IPS-20b (cell line): ENCODE measurements at regions not wholly inside any gene's neighbourhood (a gene's known extent, or its start where the extent isn't known, plus 50 kb on each side); places are given as distances from the start of the nearest gene placed in this dataset.
"Not testable (repeated sequence)": the region's sequence is repeated elsewhere in the genome, so short reads cannot be mapped to it uniquely, and the experiment has no call there.

Experiments used
- H3K27ac ChIP-seq: one replicate; pipeline ENCODE4 v1.5.1; 2013; ENCODE audit warnings: low read length
- H3K27me3 ChIP-seq: 2 replicates; pipeline ENCODE4 v1.6.1; 2013; ENCODE audit warnings: mild to moderate bottlenecking, low read length, inconsistent platforms; ENCODE audit not compliant: insufficient read depth
- H3K36me3 ChIP-seq: 2 replicates; pipeline ENCODE4 v1.6.1; 2013; ENCODE audit warnings: low read depth, mild to moderate bottlenecking, inconsistent platforms, low read length, moderate library complexity; ENCODE audit not compliant: insufficient read depth
- H3K4me1 ChIP-seq: 2 replicates; pipeline ENCODE4 v1.6.1; 2013; ENCODE audit warnings: mild to moderate bottlenecking, control low read depth, inconsistent platforms, low read length, moderate library complexity; ENCODE audit not compliant: insufficient read depth
- H3K4me3 ChIP-seq: 2 replicates; pipeline ENCODE4 v1.5.1; 2013; ENCODE audit warnings: mild to moderate bottlenecking, low read length, inconsistent platforms
- H3K9ac ChIP-seq: 2 replicates; pipeline ENCODE4 v1.6.1; 2013; ENCODE audit warnings: low read depth, mild to moderate bottlenecking, inconsistent platforms, low read length, moderate library complexity
- H3K9me3 ChIP-seq: 2 replicates; pipeline ENCODE4 v1.6.1; 2013; ENCODE audit warnings: mild to moderate bottlenecking, low read depth, low read length, inconsistent platforms; ENCODE audit not compliant: insufficient read depth

DNA sequence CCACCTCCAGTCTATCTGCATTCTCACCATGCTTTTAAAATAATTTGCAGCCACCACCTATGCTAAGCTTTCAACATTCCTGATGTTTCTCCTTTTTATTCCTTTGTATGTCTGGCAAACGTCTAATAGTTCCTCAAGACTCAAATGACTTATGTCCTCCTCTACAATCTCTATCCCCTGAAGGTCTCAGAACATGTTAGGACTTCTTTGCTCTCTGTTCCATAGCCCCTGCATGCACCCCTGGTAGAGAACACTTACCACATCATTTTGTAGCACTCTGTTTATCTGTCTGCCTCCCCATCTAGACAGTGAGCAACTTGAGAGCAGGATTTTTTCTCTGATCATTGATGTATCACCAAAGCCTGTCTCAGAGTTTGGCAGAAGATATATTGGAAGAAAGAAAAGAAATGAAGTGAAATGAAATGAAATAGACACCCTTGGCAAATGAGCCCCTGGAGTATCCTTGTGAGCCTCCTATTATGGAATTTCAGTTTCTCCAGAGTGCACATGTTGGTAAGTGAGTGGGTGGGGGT, 1231.2 kb upstream of the FLRT2 start:
- H3K27me3 ChIP-seq, result no peaks in the 10 kb centered on the region
- H3K9ac ChIP-seq, result no peak overlapping the region

DNA sequence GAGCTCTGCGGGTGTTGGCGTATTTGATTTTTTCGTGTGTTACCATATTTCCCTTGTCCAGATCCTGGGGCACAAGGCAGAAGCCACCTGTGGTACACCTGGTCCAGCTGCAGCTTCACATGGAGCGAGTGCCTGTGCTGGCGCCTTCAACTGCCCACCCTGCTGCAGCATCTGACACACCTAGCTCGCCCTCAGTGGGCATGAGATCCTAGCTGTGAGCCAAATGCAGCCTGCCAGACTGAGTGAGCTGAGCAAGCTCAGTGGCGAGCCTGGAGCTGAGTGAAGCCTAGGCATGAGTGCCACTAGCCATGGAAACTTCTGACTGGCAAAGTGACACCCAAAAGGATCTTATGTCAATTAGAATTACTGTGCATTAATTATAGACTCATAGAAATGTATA, 1226.8 kb upstream of the FLRT2 start:
- H3K4me3 ChIP-seq, result no peak overlapping the region
- no peaks in the 10 kb centered on the region for H3K36me3 ChIP-seq
- H3K4me1 ChIP-seq, result no peaks in the 10 kb centered on the region
- H3K9me3 ChIP-seq, result peaks cover 21% of the 10 kb centered on the region
- H3K27me3 ChIP-seq, result no peaks in the 10 kb centered on the region
- no peak overlapping the region for H3K9ac ChIP-seq
- no peak overlapping the region for H3K27ac ChIP-seq

More for the DNA sequence above, 1231.2 kb upstream of the FLRT2 start:
- H3K4me3 ChIP-seq, result no peak overlapping the region
- H3K4me1 ChIP-seq, result no peaks in the 10 kb centered on the region
- no peak overlapping the region for H3K27ac ChIP-seq
- no peaks in the 10 kb centered on the region for H3K36me3 ChIP-seq
- H3K9me3 ChIP-seq, result no peaks in the 10 kb centered on the region

DNA sequence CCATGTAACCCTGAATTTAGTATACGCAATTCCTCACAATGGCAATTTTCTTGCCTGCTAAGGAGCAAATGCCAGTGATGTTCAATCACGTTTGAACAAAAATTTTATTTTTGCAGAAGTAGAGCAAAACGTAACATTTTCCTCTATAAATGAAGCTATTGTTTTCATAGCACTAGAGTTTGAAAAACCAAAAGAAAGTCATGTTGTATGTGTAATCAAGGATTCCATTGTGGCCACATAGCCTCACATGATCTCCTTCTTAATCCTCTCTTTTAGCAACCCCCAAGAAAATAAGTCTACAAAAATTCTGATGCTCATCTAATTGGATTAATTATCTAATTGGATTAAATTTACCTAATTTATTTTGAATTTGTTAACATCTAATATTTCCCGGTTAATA, 1217.4 kb upstream of the FLRT2 start:
- H3K4me1 ChIP-seq, result no peaks in the 10 kb centered on the region
- no peaks in the 10 kb centered on the region for H3K27me3 ChIP-seq
- H3K9ac ChIP-seq, result no peak overlapping the region
- no peaks in the 10 kb centered on the region for H3K36me3 ChIP-seq
- no peak overlapping the region for H3K4me3 ChIP-seq
- H3K9me3 ChIP-seq, result no peaks in the 10 kb centered on the region; the same call in 1 of the 2 replicates
- H3K27ac ChIP-seq, result no peak overlapping the region

DNA sequence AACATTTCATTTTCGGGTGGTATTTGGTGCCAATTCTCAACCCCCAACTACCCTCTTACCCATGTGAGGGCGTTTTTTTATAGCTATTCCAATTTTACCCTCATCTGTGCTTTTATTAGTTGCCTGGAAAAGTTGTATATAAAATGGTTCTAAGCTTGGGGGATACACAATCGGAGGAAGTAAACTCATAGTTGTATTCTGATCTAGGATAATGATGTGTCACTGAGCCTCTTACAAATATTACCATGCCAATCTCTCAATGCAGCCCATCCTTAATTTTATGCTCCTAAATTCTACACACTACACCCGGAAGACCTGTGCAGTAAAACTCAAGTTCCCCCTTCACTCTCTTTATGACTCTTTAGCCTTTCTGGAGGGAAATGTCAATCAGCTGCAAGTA, 1206.5 kb upstream of the FLRT2 start:
- Histone ChIP-seq H3K36me3 (no peaks in the 10 kb centered on the region), H3K4me1 (no peaks in the 10 kb centered on the region; the same call in 1 of the 2 replicates), H3K9ac (no peak overlapping the region), H3K27me3 (no peaks in the 10 kb centered on the region), H3K27ac (no peak overlapping the region), H3K9me3 (no peaks in the 10 kb centered on the region), H3K4me3 (no peak overlapping the region)

DNA sequence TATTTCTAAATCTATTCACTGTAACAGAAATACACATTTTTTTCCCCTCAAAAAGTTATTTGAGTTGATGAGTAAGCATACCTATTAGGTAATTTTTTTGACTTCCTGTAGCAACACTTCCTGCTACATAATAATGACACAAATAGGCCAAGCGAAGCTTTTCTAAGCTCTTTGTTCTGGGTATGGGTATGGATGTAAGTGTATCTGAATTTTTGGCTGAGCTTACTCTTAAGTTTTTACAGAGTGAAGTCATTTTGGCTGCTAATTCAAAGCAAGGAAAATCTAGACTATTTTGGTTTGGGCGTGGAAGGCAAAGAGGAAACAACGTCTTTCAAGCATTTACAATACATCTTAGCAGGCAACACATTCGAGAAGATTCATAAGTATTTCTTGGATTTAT, 1206.0 kb upstream of the FLRT2 start:
- H3K4me1 ChIP-seq, result no peaks in the 10 kb centered on the region; the same call in 1 of the 2 replicates
- H3K36me3 ChIP-seq, result no peaks in the 10 kb centered on the region
- H3K4me3 ChIP-seq, result no peak overlapping the region
- no peaks in the 10 kb centered on the region for H3K27me3 ChIP-seq
- H3K9ac ChIP-seq, result no peak overlapping the region
- no peak overlapping the region for H3K27ac ChIP-seq
- no peaks in the 10 kb centered on the region for H3K9me3 ChIP-seq

DNA sequence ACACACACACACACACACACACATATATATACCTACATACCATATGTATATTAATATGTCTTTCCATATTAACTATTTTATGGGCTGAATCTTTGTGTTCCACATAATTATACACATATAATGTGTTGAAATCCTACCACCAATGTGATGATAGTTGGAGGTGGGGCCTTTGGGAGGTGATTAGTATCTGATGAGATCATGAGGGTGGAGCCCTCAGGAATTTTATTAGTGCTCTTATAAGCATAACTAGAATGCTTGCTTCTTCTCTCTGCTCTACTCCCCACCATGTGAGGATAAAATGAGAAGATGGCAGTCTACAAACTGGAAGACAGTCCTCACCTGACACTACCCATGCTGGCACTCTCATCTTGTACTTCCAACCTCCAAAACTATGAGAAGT, 1193.5 kb upstream of the FLRT2 start:
- Histone ChIP-seq H3K9ac (no peak overlapping the region), H3K9me3 (no peaks in the 10 kb centered on the region), H3K4me1 (no peaks in the 10 kb centered on the region), H3K4me3 (no peak overlapping the region), H3K27ac (no peak overlapping the region), H3K36me3 (no peaks in the 10 kb centered on the region), H3K27me3 (no peaks in the 10 kb centered on the region)

DNA sequence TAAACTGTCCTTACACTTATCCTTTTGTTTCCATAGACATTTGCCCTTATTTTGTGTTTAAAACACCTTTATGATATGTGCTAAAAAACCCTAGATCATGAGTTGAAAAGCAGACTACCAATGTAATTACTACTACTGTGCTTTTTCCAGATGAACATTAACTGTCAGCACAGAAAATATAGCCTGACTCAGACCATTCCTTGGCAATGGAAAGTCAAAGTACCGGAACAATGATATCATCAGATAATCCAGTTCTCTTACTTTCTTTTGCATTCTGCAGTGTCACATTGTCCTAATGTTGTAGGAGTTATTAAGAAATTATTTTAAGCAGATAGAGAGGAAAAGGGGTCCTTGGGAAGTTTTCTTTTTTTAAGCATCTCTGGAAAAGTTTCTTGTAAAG, 1189.0 kb upstream of the FLRT2 start:
- H3K9me3 ChIP-seq, result no peaks in the 10 kb centered on the region
- no peaks in the 10 kb centered on the region for H3K27me3 ChIP-seq
- no peaks in the 10 kb centered on the region for H3K4me1 ChIP-seq
- H3K36me3 ChIP-seq, result no peaks in the 10 kb centered on the region
- no peak overlapping the region for H3K9ac ChIP-seq
- no peak overlapping the region for H3K4me3 ChIP-seq
- H3K27ac ChIP-seq, result no peak overlapping the region

DNA sequence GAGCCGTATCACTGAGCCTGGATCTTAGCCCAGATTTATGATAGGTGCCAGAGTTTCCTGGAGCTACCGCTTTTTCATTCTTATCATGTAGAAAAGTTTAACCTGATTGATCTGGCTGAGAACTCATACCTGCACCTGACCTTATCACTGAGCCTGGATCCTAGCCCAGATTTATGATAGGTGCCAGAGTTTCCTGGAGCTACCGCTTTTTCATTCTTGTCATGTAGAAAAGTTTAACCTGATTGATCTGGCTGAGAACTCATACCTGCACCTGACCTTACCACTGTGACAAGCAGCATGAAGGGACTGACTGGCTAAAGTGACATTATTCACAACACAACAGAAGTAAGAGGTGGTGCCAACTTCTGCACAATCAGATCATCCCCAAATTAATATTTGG, 1188.1 kb upstream of the FLRT2 start:
- not testable (repeated sequence) for H3K36me3 ChIP-seq, H3K27me3 ChIP-seq, H3K4me1 ChIP-seq, H3K4me3 ChIP-seq, H3K27ac ChIP-seq, H3K9me3 ChIP-seq, H3K9ac ChIP-seq

DNA sequence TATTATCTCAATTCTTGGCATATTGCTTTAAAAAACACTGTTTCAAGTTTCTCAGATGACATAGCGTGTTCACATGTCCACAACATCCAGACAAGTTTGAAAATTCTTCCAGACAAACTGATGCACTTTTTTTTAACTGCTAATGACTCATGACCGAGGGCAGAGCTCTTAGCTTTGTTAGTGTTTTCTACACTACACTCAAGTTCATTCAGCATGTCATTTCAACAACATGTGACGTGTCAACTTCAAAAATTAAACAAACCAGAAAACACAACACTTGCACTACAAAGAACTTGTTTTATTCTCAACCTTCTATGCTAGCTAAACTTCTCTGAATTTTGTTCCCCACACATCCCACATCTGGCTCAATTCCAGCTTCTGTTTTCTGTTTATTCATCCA, 1186.3 kb upstream of the FLRT2 start:
- no peak overlapping the region for H3K9ac ChIP-seq
- H3K9me3 ChIP-seq, result no peaks in the 10 kb centered on the region
- no peaks in the 10 kb centered on the region for H3K4me1 ChIP-seq
- no peak overlapping the region for H3K4me3 ChIP-seq
- H3K27ac ChIP-seq, result no peak overlapping the region
- no peaks in the 10 kb centered on the region for H3K27me3 ChIP-seq
- H3K36me3 ChIP-seq, result no peaks in the 10 kb centered on the region

DNA sequence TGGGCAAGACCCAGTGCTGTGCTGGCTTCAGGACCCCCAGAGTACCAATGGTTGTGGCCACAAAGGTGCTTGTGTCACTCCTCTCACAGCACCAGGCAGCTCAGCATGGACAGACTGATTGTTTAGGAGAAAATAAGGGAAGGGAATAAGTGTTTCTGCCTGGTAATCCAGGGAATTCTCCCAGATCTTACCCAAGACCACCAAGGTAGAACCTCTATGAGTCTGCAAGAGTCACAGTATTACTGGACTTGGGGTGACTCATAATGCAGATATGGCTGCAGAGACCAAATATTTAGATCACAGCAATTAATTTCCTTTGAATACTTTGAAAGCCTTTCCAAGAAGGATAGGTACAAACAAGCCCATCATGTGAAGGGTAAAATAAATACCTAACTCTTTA, 1178.3 kb upstream of the FLRT2 start:
- Histone ChIP-seq H3K4me1 (no peaks in the 10 kb centered on the region), H3K4me3 (no peak overlapping the region), H3K27me3 (no peaks in the 10 kb centered on the region), H3K36me3 (no peaks in the 10 kb centered on the region), H3K9me3 (no peaks in the 10 kb centered on the region), H3K27ac (no peak overlapping the region), H3K9ac (no peak overlapping the region)

DNA sequence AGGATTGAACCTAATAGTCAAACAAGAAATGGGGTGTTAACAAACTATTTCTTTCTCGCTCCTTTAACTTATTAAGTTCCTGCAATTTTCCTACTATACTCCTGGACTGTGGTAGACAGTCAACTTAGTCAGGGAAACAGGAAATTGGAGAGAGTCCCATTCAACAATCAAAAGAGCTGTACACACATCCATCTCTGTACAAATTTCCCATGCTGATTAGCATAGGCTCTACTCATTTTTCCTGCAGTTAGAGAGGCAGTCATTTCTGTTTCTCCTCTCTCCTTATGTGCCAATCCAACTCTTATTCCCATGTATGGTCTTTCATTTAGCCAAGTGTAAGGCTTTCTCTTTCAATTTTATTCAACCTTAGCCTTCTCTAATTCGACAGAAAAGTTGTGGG, 1168.5 kb upstream of the FLRT2 start:
- no peak overlapping the region for H3K4me3 ChIP-seq
- H3K4me1 ChIP-seq, result no peaks in the 10 kb centered on the region
- no peak overlapping the region for H3K9ac ChIP-seq
- H3K27me3 ChIP-seq, result no peaks in the 10 kb centered on the region
- no peaks in the 10 kb centered on the region for H3K9me3 ChIP-seq
- no peaks in the 10 kb centered on the region for H3K36me3 ChIP-seq
- H3K27ac ChIP-seq, result no peak overlapping the region

DNA sequence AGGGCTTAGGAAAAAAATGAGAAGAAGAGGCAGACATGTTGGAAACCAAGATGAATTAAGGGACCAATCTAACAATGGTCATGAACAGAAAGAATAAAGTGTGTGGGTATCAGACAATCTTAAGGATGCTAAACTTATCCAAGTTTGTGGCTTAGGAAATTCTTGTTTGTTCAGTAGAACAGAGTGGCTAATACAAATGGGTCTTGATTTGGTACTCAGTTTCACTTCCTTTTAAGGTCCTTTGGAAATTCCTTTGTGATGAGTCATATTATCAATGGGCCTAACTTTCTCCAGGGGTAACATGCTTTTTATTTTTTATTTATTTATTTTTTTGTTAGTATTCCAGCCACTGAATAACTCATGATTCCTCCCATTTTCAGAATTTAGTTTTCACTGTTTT, 1154.7 kb upstream of the FLRT2 start:
- no peaks in the 10 kb centered on the region for H3K36me3 ChIP-seq

DNA sequence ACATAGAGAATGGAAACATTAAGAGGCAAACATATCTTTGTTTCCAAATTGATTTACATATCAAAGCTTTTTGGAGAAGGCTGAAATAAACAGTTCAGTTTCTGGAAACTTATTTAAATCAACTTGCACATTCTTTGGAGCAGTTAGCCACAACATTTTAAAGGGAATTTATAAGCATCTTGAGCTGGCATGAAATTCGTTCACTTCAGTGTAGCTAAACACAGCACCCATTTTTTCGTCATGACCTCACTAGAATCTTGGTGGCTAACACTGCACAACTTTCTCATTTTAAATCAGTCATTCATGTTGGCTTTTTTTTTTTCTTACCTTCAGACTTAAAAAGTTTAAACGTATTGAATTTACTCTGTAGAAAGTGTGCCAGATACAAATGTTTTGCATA, 1139.9 kb upstream of the FLRT2 start:
- H3K36me3 ChIP-seq, result no peaks in the 10 kb centered on the region
- H3K9me3 ChIP-seq, result no peaks in the 10 kb centered on the region
- no peaks in the 10 kb centered on the region for H3K4me1 ChIP-seq
- no peak overlapping the region for H3K27ac ChIP-seq
- H3K4me3 ChIP-seq, result no peak overlapping the region
- H3K27me3 ChIP-seq, result no peaks in the 10 kb centered on the region
- no peak overlapping the region for H3K9ac ChIP-seq

More for the DNA sequence above, 1154.7 kb upstream of the FLRT2 start:
- Histone ChIP-seq H3K4me3 (no peak overlapping the region), H3K4me1 (peaks cover 6% of the 10 kb centered on the region; the same call in 1 of the 2 replicates), H3K9ac (no peak overlapping the region), H3K27me3 (no peaks in the 10 kb centered on the region), H3K9me3 (no peaks in the 10 kb centered on the region), H3K27ac (no peak overlapping the region)
